ENCODE measurements at regions not wholly inside any gene's neighbourhood (a gene's known extent, or its start where the extent isn't known, plus 50 kb on each side); places are given as distances from the start of the nearest gene placed in this dataset.

DNA sequence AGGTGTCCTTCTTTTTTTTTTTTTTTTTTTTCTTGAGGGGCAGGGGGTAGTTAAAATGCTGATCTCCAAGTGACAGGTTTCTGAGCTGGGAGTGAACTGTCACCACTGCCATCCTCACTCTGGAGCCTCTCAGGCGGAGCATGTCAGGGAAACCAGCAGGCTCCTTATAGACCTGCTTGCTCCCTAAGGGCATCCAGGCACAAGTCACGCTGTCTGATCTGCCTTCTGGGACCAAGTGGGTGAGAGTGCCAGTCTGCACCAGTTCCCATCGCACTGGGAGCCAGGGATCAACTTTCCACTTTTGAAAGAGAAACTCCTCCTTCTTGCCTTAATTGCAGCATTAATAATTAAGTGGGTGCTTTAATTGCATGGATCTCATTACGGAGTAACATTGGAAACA, 537.9 kb upstream of the CADM1 start:
- TF ChIP-seq EP300 (IDR thresholded peaks at IDR 0.05): no peak
- no peak for TF ChIP-seq BHLHE40 (IDR thresholded peaks at IDR 0.05; ENCODE audit: low read depth, low read length)
- TF ChIP-seq, protein P1, sequence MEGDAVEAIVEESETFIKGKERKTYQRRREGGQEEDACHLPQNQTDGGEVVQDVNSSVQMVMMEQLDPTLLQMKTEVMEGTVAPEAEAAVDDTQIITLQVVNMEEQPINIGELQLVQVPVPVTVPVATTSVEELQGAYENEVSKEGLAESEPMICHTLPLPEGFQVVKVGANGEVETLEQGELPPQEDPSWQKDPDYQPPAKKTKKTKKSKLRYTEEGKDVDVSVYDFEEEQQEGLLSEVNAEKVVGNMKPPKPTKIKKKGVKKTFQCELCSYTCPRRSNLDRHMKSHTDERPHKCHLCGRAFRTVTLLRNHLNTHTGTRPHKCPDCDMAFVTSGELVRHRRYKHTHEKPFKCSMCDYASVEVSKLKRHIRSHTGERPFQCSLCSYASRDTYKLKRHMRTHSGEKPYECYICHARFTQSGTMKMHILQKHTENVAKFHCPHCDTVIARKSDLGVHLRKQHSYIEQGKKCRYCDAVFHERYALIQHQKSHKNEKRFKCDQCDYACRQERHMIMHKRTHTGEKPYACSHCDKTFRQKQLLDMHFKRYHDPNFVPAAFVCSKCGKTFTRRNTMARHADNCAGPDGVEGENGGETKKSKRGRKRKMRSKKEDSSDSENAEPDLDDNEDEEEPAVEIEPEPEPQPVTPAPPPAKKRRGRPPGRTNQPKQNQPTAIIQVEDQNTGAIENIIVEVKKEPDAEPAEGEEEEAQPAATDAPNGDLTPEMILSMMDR (IDR thresholded peaks at IDR 0.05): no peak
- no peak for TF ChIP-seq MAFK (IDR thresholded peaks at IDR 0.05; ENCODE audit: partially characterized antibody)
- TF ChIP-seq POLR2A (IDR thresholded peaks at IDR 0.05; ENCODE audit: low read length): no peak
- no peak for TF ChIP-seq SMC3 (IDR thresholded peaks at IDR 0.05)
- TF ChIP-seq, protein P2, sequence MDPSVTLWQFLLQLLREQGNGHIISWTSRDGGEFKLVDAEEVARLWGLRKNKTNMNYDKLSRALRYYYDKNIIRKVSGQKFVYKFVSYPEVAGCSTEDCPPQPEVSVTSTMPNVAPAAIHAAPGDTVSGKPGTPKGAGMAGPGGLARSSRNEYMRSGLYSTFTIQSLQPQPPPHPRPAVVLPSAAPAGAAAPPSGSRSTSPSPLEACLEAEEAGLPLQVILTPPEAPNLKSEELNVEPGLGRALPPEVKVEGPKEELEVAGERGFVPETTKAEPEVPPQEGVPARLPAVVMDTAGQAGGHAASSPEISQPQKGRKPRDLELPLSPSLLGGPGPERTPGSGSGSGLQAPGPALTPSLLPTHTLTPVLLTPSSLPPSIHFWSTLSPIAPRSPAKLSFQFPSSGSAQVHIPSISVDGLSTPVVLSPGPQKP (IDR thresholded peaks at IDR 0.05; ENCODE audit: low read depth, low read length): no peak
- TF ChIP-seq JUN (IDR thresholded peaks at IDR 0.05): no peak
- TF ChIP-seq EHMT2 (IDR thresholded peaks at IDR 0.05; ENCODE audit: low read depth): no peak
- no peak for TF ChIP-seq RARB (CRISPR knock-in tag; IDR thresholded peaks at IDR 0.05)
- TF ChIP-seq FOSB (CRISPR knock-in tag; IDR thresholded peaks at IDR 0.05): no peak
